ENCODE measurements at regions not wholly inside any gene's neighbourhood (a gene's known extent, or its start where the extent isn't known, plus 50 kb on each side); places are given as distances from the start of the nearest gene placed in this dataset.

DNA sequence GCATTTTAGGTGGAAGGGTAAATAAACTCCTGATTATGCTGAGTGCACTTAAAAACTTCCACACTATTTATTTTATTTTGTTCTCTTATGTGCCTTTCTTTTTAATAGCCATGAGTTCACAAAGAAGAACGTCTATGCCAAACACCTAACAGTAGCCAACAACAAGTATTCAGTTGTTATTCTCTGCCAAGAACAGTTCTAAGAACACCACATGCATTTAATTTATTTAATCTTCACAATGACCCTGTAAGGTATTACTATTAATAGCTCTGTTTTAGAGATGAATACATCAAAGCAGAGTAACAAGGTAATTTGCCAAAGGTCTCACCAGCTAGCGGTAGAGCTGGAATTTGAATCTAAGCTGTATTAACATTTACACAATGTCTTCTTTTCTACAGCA, 240.1 kb downstream of the ALG10B start:
- no peak for DNase-seq (ENCODE audit: low spot score)

DNA sequence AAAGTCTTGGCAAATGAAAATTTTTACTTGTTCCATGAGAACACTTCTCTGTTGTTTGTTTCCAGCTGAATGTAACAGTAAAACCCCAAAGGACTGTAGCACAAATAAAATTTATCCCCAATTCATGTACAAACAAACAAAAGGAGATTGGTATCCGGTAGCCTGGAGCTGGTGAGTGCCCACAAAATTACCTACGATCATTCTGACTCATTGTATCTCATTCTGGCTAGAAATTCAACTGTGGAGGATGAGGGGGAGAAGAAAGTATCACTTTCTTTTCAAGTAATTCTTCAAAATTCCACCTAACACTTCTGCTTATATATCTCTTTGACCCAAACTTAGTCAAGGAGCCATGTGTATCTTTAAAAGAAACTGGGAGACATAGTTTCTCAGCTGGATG, 268.5 kb downstream of the ALG10B start:
- no peak for DNase-seq (ENCODE audit: low spot score)

DNA sequence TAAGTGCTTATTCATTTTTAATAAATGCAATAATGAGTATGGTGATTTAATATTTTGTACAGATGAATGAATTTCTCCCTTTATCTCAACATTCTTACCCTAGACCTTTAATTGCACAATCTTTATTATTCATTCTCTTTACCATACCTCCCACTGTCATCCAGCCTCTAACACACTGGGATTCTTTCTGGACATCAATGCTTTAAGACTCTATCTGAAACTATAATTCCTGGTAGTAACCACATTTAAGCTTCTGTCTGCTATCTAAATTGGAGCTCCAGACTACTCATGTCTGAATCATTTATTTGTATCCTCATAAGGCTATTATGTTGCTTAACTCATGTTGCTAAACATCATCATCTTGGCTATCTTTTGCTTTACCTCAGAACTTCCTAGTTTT, 270.2 kb downstream of the ALG10B start:
- DNase-seq (ENCODE audit: low spot score): no peak

DNA sequence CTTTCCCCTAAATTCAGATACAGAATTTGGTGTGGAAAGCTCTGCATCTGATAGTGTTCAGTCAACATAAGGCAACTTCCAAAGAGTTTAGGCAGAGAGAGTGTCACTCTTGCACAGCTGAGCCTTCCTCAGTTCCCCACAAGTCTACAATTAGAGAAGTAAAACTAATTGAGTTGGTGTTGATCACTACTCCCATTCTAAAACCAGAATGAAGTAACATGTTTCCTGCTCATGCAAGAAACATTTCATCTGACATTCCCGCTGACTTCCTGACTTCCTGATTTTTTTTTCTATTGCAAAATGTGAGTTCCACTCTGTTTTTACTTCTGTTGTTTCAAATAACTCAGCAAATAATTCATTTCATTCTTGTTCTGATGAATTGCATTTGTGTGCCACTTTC, 271.0 kb downstream of the ALG10B start:
- no peak for DNase-seq (ENCODE audit: low spot score)

DNA sequence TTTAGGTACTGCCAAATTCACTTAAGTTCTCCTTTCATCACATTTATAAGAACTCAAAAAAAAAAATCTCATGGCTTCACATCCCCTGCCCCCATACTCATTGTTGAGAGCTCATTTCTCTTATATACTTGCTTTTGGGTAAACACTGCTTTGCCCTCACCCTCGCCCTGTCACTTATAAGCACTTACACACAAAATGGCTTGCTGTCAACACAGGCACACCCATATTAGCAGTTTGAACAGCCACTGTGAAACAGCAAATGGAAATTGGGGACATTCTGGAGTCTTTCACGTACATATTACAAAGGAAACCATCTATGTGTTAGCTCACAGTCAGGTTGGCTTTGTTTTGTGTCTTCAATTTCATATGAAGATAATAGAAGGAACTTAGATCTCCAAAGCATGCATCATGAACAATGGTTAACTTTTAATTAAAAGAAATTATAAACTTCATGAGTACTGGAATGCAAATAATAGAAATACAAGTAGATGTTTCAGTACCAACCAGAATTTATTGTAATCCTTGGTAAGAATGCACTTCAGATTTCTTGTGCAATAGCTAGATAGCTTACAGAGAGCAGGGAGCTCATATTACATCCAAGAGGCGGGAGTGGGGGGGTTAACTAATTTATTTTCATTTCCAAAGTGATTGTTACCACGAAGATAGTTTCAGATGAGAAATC, 272.2 kb downstream of the ALG10B start:
- DNase-seq (ENCODE audit: low spot score): no peak

DNA sequence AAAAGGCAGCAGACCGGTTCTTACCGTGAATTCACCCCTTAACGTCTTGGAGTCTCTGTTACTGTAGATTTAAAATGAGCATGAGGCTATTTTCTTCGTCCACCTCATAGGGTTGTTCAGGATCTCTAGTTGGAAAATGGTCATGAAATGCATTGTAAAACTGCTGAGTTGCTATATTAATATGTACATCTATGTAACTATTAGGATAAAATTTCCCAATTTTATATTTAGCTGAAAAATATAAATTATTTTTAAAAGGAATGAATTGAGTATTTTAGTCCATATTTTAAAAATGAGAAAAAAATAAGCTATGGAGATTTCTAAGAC, 272.7 kb downstream of the ALG10B start:
- no peak for DNase-seq (ENCODE audit: low spot score)

DNA sequence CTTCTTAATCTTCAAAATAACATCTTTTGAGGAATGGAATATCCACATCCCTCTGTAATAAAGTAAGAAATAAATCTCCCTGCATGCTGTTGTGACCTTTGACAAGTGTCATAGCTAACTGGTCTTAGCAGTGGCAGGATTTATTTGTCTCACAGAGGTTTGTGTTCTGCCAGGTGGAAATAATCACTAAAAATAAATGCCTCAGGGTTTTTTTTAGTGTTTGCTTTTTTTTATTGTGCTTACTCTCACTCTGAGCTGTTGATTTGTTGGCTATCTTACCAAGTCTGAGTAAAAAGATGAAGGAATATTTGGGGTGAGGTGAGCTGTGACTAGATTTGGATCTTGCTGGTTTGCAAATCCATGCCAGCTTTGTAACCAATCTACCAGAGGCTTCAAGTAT, 285.4 kb downstream of the ALG10B start:
- no peak for DNase-seq (ENCODE audit: low spot score)

All from pons (tissue), 1 donor.